H1 (cell line): ENCODE measurements at regions not wholly inside any gene's neighbourhood (a gene's known extent, or its start where the extent isn't known, plus 50 kb on each side); places are given as distances from the start of the nearest gene placed in this dataset.

Experiments
- CTCF ChIA-PET: fragments of 300-600 bp; sonication (Branson Sonifier 250); formaldehyde crosslinking; loops from one replicate; lab custom pipeline; 2021; ENCODE audit not compliant: partially characterized antibody; lab: Charles Lee
- POLR2A ChIA-PET: fragments of 300-600 bp; sonication (Branson Sonifier 250); formaldehyde crosslinking; loops from one replicate; lab custom pipeline; 2021; ENCODE audit warnings: inconsistent platforms; ENCODE audit not compliant: partially characterized antibody; lab: Charles Lee
- DNase-seq, 2 experiments: peaks; one replicate each; pipeline versions ENCODE4 v3.0.0 to v3.0.0-alpha.2; 2010 to 2022; ENCODE audit warnings: low spot score in 2 of 2, low read depth in 1 of 2, mixed read lengths in 1 of 2
- FAIRE-seq: peaks from 2 replicates; lab custom pipeline; 2011; peaks lifted over from hg19 to GRCh38; lab: Jason Lieb, UNC
- H2AFZ ChIP-seq: 2 replicates; pipeline ENCODE4 v1.8.1; 2012; ENCODE audit warnings: low read length, inconsistent platforms
- H2AK5ac ChIP-seq: 2 replicates; pipeline ENCODE4 v1.6.1; 2013; ENCODE audit warnings: low read depth, low read length
- H2BK120ac ChIP-seq: replicated peaks from 2 replicates; pipeline ENCODE3; 2013; ENCODE audit warnings: low read depth, low read length, inconsistent platforms
- H2BK12ac ChIP-seq: 2 replicates; pipeline ENCODE4 v1.6.1; 2013; ENCODE audit warnings: low read depth, low read length
- H2BK15ac ChIP-seq: 2 replicates; pipeline ENCODE4 v1.6.1; 2013; ENCODE audit warnings: low read length
- H2BK20ac ChIP-seq: 2 replicates; pipeline ENCODE4 v1.6.1; 2013; ENCODE audit warnings: low read length
- H2BK5ac ChIP-seq: 2 replicates; pipeline ENCODE4 v1.6.1; 2013; ENCODE audit warnings: low read depth, low read length
- H3K14ac ChIP-seq: 2 replicates; pipeline ENCODE4 v1.6.1; 2013; ENCODE audit warnings: inconsistent platforms; ENCODE audit not compliant: insufficient read length
- H3K18ac ChIP-seq: 2 replicates; pipeline ENCODE4 v1.6.1; 2013; ENCODE audit warnings: low read length; ENCODE audit errors: extremely low read depth
- H3K23ac ChIP-seq: 2 replicates; pipeline ENCODE4 v1.6.1; 2013; ENCODE audit warnings: inconsistent platforms; ENCODE audit not compliant: insufficient read length
- H3K23me2 ChIP-seq: 2 replicates; pipeline ENCODE4 v1.6.1; 2013; ENCODE audit warnings: low read depth, low read length
- H3K27ac ChIP-seq: 2 replicates; pipeline ENCODE4 v1.6.1; 2011; ENCODE audit warnings: low read depth, low read length, inconsistent platforms
- H3K27me3 ChIP-seq, 4 experiments: replicated peaks in 1 of 4; 1 replicate in 1 of 4; 2 replicates in 3 of 4; pipeline versions ENCODE4 v1.6.1 to v1.8.1; 2011 to 2013; ENCODE audit warnings: low read length in 3 of 4, mild to moderate bottlenecking in 3 of 4, inconsistent platforms in 2 of 4, mixed read lengths in 2 of 4, moderate library complexity in 1 of 4; ENCODE audit not compliant: control insufficient read depth in 3 of 4, insufficient read depth in 3 of 4; ENCODE audit errors: extremely low read depth in 1 of 4
- H3K36me3 ChIP-seq, 4 experiments: 2 replicates each; pipeline versions ENCODE4 v1.6.1 to v1.8.1; 2011 to 2013; ENCODE audit warnings: mild to moderate bottlenecking in 4 of 4, low read length in 3 of 4, moderate library complexity in 2 of 4, control low read depth in 1 of 4, inconsistent platforms in 1 of 4; ENCODE audit not compliant: insufficient read depth in 4 of 4, control insufficient read depth in 2 of 4
- H3K4ac ChIP-seq: replicated peaks from 2 replicates; pipeline ENCODE3; 2013; ENCODE audit warnings: low read length, low read depth, mixed read lengths, inconsistent platforms; ENCODE audit not compliant: insufficient read length
- H3K4me1 ChIP-seq, 4 experiments: replicated peaks in 1 of 4; 1 replicate in 1 of 4; 2 replicates in 3 of 4; pipeline versions ENCODE4 v1.6.1 to v1.8.1; 2011 to 2013; ENCODE audit warnings: low read length in 3 of 4, inconsistent platforms in 2 of 4, mixed read lengths in 1 of 4; ENCODE audit not compliant: insufficient read depth in 4 of 4, control insufficient read depth in 3 of 4
- H3K4me2 ChIP-seq, 2 experiments: 2 replicates each; pipeline versions ENCODE4 v1.6.1 to v1.8.1; 2011 to 2013; ENCODE audit warnings: low read depth in 2 of 2, low read length in 2 of 2, control low read depth in 1 of 2, inconsistent platforms in 1 of 2, mild to moderate bottlenecking in 1 of 2; ENCODE audit not compliant: insufficient read depth in 1 of 2
- H3K4me3 ChIP-seq, 4 experiments: fragments of 200-600, 300-600 bp in 1 of 4; sonication (generic), shearing (Covaris generic), sonication (Bioruptor Twin) in 1 of 4; 2 replicates each; pipeline versions ENCODE4 v1.5.1 to v1.8.1; 2011 to 2016; ENCODE audit warnings: low read length in 4 of 4, low read depth in 3 of 4, control low read depth in 2 of 4, inconsistent platforms in 2 of 4, mild to moderate bottlenecking in 2 of 4, mixed read lengths in 1 of 4, moderate library complexity in 1 of 4; ENCODE audit not compliant: insufficient read depth in 2 of 4; ENCODE audit errors: extremely low read depth in 1 of 4
- H3K56ac ChIP-seq: replicated peaks from 2 replicates; pipeline ENCODE3; 2013; ENCODE audit warnings: low read depth, mild to moderate bottlenecking, mixed read lengths, low read length, inconsistent platforms; ENCODE audit not compliant: insufficient read length
- H3K79me1 ChIP-seq: 2 replicates; pipeline ENCODE4 v1.6.1; 2013; ENCODE audit warnings: low read depth, low read length, control low read depth
- H3K79me2 ChIP-seq, 2 experiments: 2 replicates each; pipeline versions ENCODE4 v1.6.1 to v1.8.1; 2012 to 2013; ENCODE audit warnings: low read length in 2 of 2, mild to moderate bottlenecking in 2 of 2, inconsistent platforms in 1 of 2; ENCODE audit not compliant: insufficient read depth in 2 of 2, control insufficient read depth in 1 of 2
- H3K9ac ChIP-seq, 4 experiments: replicated peaks in 1 of 4; 1 replicate in 1 of 4; 2 replicates in 3 of 4; pipeline versions ENCODE4 v1.6.1 to v1.8.1; 2011 to 2013; ENCODE audit warnings: low read depth in 3 of 4, low read length in 3 of 4, control low read depth in 2 of 4, mild to moderate bottlenecking in 2 of 4, moderate library complexity in 2 of 4, inconsistent platforms in 1 of 4; ENCODE audit errors: extremely low read depth in 1 of 4
- H3K9me3 ChIP-seq, 2 experiments: 2 replicates each; pipeline versions ENCODE4 v1.6.1 to v1.8.1; 2012 to 2013; ENCODE audit warnings: mild to moderate bottlenecking in 2 of 2, moderate library complexity in 2 of 2, control low read depth in 1 of 2, inconsistent platforms in 1 of 2, low read depth in 1 of 2, low read length in 1 of 2, mixed read lengths in 1 of 2; ENCODE audit not compliant: insufficient read depth in 2 of 2
- H4K20me1 ChIP-seq, 2 experiments: replicated peaks in 1 of 2; 2 replicates each; pipeline versions ENCODE3 to v1.8.1; 2011 to 2013; ENCODE audit warnings: inconsistent platforms in 2 of 2, low read length in 2 of 2, mild to moderate bottlenecking in 1 of 2; ENCODE audit not compliant: insufficient read depth in 2 of 2, control insufficient read depth in 1 of 2
- H4K5ac ChIP-seq: 2 replicates; pipeline ENCODE4 v1.6.1; 2013; ENCODE audit warnings: low read length, low read depth, mixed read lengths, inconsistent platforms; ENCODE audit not compliant: insufficient read length
- H4K8ac ChIP-seq: 2 replicates; pipeline ENCODE4 v1.8.0; 2013; ENCODE audit warnings: mild to moderate bottlenecking, moderate library complexity, low read length, inconsistent platforms; ENCODE audit not compliant: insufficient read depth; ENCODE audit errors: extremely low read depth
- H4K91ac ChIP-seq: replicated peaks from 2 replicates; pipeline ENCODE3; 2013; ENCODE audit warnings: low read length, mixed read lengths, inconsistent platforms; ENCODE audit not compliant: insufficient read length
- EP300 ChIP-seq, 2 experiments: IDR thresholded peaks; 1 replicate in 1 of 2; 2 replicates in 1 of 2; pipeline ENCODE4 v1.6.1; 2011 to 2012; ENCODE audit warnings: low read depth in 2 of 2, low read length in 2 of 2, mild to moderate bottlenecking in 2 of 2, borderline replicate concordance in 1 of 2, inconsistent platforms in 1 of 2, moderate library complexity in 1 of 2
- HDAC6 ChIP-seq: IDR thresholded peaks from one replicate; pipeline ENCODE4 v1.7.1; 2012; ENCODE audit warnings: low read depth, mild to moderate bottlenecking, inconsistent platforms, low read length, moderate library complexity
- NANOG ChIP-seq: IDR thresholded peaks from 2 replicates; pipeline ENCODE4 v1.6.1; 2011; ENCODE audit warnings: low read length, low read depth, mild to moderate bottlenecking, inconsistent platforms; ENCODE audit not compliant: insufficient read depth, poor library complexity, severe bottlenecking
- NRF1 ChIP-seq: IDR thresholded peaks from 2 replicates; pipeline ENCODE4 v1.6.1; 2011; ENCODE audit warnings: mild to moderate bottlenecking, low read depth, low read length, improper control_type of control experiment
- RNF2 ChIP-seq: fragments of 200-900, 300-1000 bp; sonication (generic); IDR thresholded peaks from 2 replicates; pipeline ENCODE4 v1.7.1; 2016; ENCODE audit warnings: borderline replicate concordance, low read depth, mild to moderate bottlenecking, antibody characterized with exemption, low read length; ENCODE audit not compliant: poor library complexity, severe bottlenecking; ENCODE audit errors: missing control alignments
- SAP30 ChIP-seq: fragments of 300-600 bp; sonication (generic); IDR thresholded peaks from 2 replicates; pipeline ENCODE4 v1.7.1; 2012; ENCODE audit warnings: low read length, moderate library complexity, mild to moderate bottlenecking, inconsistent platforms; ENCODE audit not compliant: insufficient read depth, insufficient replicate concordance
- SIN3A ChIP-seq, 2 experiments: IDR thresholded peaks in 1 of 2; conservative IDR thresholded peaks in 1 of 2; 2 replicates each; pipeline ENCODE4 v1.6.1; 2011 to 2012; ENCODE audit warnings: low read length in 2 of 2, improper control_type of control experiment in 1 of 2, low read depth in 1 of 2, mild to moderate bottlenecking in 1 of 2
- SIX5 ChIP-seq: IDR thresholded peaks from 2 replicates; pipeline ENCODE4 v1.6.1; 2011; ENCODE audit warnings: mild to moderate bottlenecking, low read depth, low read length
- ZNF274 ChIP-seq: IDR thresholded peaks from 2 replicates; pipeline ENCODE4 v1.7.0; 2012; ENCODE audit warnings: low read length, borderline replicate concordance; ENCODE audit errors: extremely low read depth
- TF ChIP-seq, protein P1 (sequence below): IDR thresholded peaks from 2 replicates; pipeline ENCODE4 v1.6.1; 2012; ENCODE audit warnings: low read length, inconsistent platforms

DNA sequence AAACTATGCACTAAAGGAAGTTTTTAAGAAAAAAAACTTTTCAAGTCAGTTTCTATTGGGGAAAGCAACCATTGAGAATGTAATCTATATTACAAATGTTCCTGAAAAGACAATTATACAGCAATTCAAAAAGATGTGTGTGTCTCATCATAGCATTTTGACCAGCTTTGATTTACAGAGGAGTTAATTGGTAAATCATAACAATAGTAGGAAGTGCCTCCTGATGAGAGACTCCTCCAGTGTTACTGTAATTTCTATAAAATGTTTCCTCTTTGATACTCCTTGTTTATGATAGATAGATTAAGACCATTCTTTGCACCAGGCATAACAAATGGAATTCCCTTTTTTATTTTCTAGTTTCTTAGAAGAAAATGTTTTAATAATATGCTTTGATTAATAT is 249.9 kb downstream of the CALCRL start:
- no peak overlapping the region for H3K23ac ChIP-seq
- H2BK15ac ChIP-seq = no peak overlapping the region
- POLR2A ChIA-PET = no interaction called here

More for the DNA sequence above, 249.9 kb downstream of the CALCRL start:
- no peaks in the 10 kb centered on the region for H3K27me3 ChIP-seq
- no peak overlapping the region for H4K91ac ChIP-seq
- no peaks in the 10 kb centered on the region for H4K20me1 ChIP-seq
- no peaks in the 10 kb centered on the region for H3K4me1 ChIP-seq
- H3K9ac ChIP-seq = no peak overlapping the region
- no peaks in the 10 kb centered on the region for H3K79me2 ChIP-seq
- no peak overlapping the region for H3K4me3 ChIP-seq
- H4K5ac ChIP-seq = no peak overlapping the region
- no peak overlapping the region for H2AK5ac ChIP-seq
- H3K27ac ChIP-seq = no peak overlapping the region
- no peaks in the 10 kb centered on the region for H3K9me3 ChIP-seq
- no peak overlapping the region for H2AFZ ChIP-seq
- H4K8ac ChIP-seq = no peak overlapping the region
- no peak overlapping the region for H2BK12ac ChIP-seq
- no peak overlapping the region for H2BK120ac ChIP-seq
- no peak overlapping the region for H3K56ac ChIP-seq
- CTCF ChIA-PET = interaction anchor here (0.6 kb wide), 1 partner anchor 173 kb away, joined by 3 read pairs; no protein-coding TSS in a partner anchor
- H3K23me2 ChIP-seq = no peaks in the 10 kb centered on the region
- no peaks in the 10 kb centered on the region for H3K36me3 ChIP-seq
- no peak for TF ChIP-seq HDAC6
- no peak for TF ChIP-seq SIN3A (conservative IDR thresholded peaks at IDR 0.05 in 1 of 2, IDR thresholded peaks at IDR 0.05 in 1 of 2; ENCODE audit: low read depth in 1 of 2, low read length in 2 of 2)
- no peak for TF ChIP-seq NRF1
- TF ChIP-seq NANOG = no peak
- no peak for TF ChIP-seq EP300 (IDR thresholded peaks at IDR 0.05; ENCODE audit: borderline replicate concordance in 1 of 2, low read depth in 2 of 2, low read length in 2 of 2)
- no peak for TF ChIP-seq ZNF274
- TF ChIP-seq, protein P1, sequence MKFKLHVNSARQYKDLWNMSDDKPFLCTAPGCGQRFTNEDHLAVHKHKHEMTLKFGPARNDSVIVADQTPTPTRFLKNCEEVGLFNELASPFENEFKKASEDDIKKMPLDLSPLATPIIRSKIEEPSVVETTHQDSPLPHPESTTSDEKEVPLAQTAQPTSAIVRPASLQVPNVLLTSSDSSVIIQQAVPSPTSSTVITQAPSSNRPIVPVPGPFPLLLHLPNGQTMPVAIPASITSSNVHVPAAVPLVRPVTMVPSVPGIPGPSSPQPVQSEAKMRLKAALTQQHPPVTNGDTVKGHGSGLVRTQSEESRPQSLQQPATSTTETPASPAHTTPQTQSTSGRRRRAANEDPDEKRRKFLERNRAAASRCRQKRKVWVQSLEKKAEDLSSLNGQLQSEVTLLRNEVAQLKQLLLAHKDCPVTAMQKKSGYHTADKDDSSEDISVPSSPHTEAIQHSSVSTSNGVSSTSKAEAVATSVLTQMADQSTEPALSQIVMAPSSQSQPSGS = no peak
- TF ChIP-seq RNF2 = no peak
- no peak for TF ChIP-seq SIX5
- no peak for TF ChIP-seq SAP30
- H3K4ac ChIP-seq = no peak overlapping the region
- H2BK20ac ChIP-seq = no peak overlapping the region
- H3K79me1 ChIP-seq = no peaks in the 10 kb centered on the region
- H3K4me2 ChIP-seq = no peak overlapping the region
- no peak overlapping the region for H3K14ac ChIP-seq
- no peak overlapping the region for H2BK5ac ChIP-seq
- FAIRE-seq (no peak), DNase-seq (no peak)
- no peak overlapping the region for H3K18ac ChIP-seq
